ENCODE measurements at regions not wholly inside any gene's neighbourhood (a gene's known extent, or its start where the extent isn't known, plus 50 kb on each side); places are given as distances from the start of the nearest gene placed in this dataset.

- no peak overlapping the region for H3K9ac ChIP-seq
- no peak overlapping the region for H3K4me3 ChIP-seq (IDR thresholded peaks at IDR 0.05; ENCODE audit: insufficient read depth, low read depth, low read length)
- H4K20me1 ChIP-seq (ENCODE audit: insufficient read depth) = no peaks in the 10 kb centered on the region
- no peaks in the 10 kb centered on the region for H3K27me3 ChIP-seq (ENCODE audit: insufficient read depth, low read depth)
- H3K36me3 ChIP-seq (ENCODE audit: insufficient read depth) = no peaks in the 10 kb centered on the region
- H3K4me1 ChIP-seq (ENCODE audit: low read depth, poor library complexity, severe bottlenecking) = no peaks in the 10 kb centered on the region
- H3K27ac ChIP-seq = no peak overlapping the region
- no peak for TF ChIP-seq CTCF (conservative IDR thresholded peaks at IDR 0.05; ENCODE audit: low read depth, low read length)
- no peaks in the 10 kb centered on the region for H3K79me2 ChIP-seq (ENCODE audit: insufficient read depth, low read depth)
- H3K4me2 ChIP-seq = no peak overlapping the region
- no peak overlapping the region for H2AFZ ChIP-seq (ENCODE audit: low read depth)
Measured at GRCh38 chr2:71952572-71953188, 195.0 kb downstream of the CYP26B1 start.

GRCh38 chr2:71951718-71952404 lies 195.8 kb downstream of the CYP26B1 start:
- Histone ChIP-seq H3K4me3 (IDR thresholded peaks at IDR 0.05; ENCODE audit: insufficient read depth, low read depth, low read length) (no peak overlapping the region), H3K4me1 (ENCODE audit: low read depth, poor library complexity, severe bottlenecking) (no peaks in the 10 kb centered on the region), H3K9ac (no peak overlapping the region), H3K27ac (no peak overlapping the region), H4K20me1 (ENCODE audit: insufficient read depth) (no peaks in the 10 kb centered on the region), H2AFZ (ENCODE audit: low read depth) (no peak overlapping the region), H3K79me2 (ENCODE audit: insufficient read depth, low read depth) (no peaks in the 10 kb centered on the region), H3K27me3 (ENCODE audit: insufficient read depth, low read depth) (no peaks in the 10 kb centered on the region), H3K36me3 (ENCODE audit: insufficient read depth) (no peaks in the 10 kb centered on the region), H3K4me2 (no peak overlapping the region)
- no peak for TF ChIP-seq CTCF (conservative IDR thresholded peaks at IDR 0.05; ENCODE audit: low read depth, low read length)

- Histone ChIP-seq H3K9ac (no peak overlapping the region), H4K20me1 (ENCODE audit: insufficient read depth) (no peaks in the 10 kb centered on the region), H3K4me3 (IDR thresholded peaks at IDR 0.05; ENCODE audit: insufficient read depth, low read depth, low read length) (no peak overlapping the region), H3K27ac (no peak overlapping the region), H3K4me2 (no peak overlapping the region), H3K79me2 (ENCODE audit: insufficient read depth, low read depth) (no peaks in the 10 kb centered on the region), H3K27me3 (ENCODE audit: insufficient read depth, low read depth) (no peaks in the 10 kb centered on the region), H3K36me3 (ENCODE audit: insufficient read depth) (no peaks in the 10 kb centered on the region), H3K4me1 (ENCODE audit: low read depth, poor library complexity, severe bottlenecking) (no peaks in the 10 kb centered on the region), H2AFZ (ENCODE audit: low read depth) (no peak overlapping the region)
- TF ChIP-seq CTCF (conservative IDR thresholded peaks at IDR 0.05; ENCODE audit: low read depth, low read length) = no peak
Measured at GRCh38 chr2:71951083-71951468, 196.6 kb downstream of the CYP26B1 start.

GRCh38 chr2:71950256-71951082 lies 197.2 kb downstream of the CYP26B1 start:
- no peak overlapping the region for H3K27ac ChIP-seq
- no peak overlapping the region for H2AFZ ChIP-seq (ENCODE audit: low read depth)
- H3K27me3 ChIP-seq (ENCODE audit: insufficient read depth, low read depth) = no peaks in the 10 kb centered on the region
- no peak for TF ChIP-seq CTCF (conservative IDR thresholded peaks at IDR 0.05; ENCODE audit: low read depth, low read length)
- H3K4me1 ChIP-seq (ENCODE audit: low read depth, poor library complexity, severe bottlenecking) = no peaks in the 10 kb centered on the region
- H4K20me1 ChIP-seq (ENCODE audit: insufficient read depth) = no peaks in the 10 kb centered on the region
- no peak overlapping the region for H3K9ac ChIP-seq
- no peaks in the 10 kb centered on the region for H3K36me3 ChIP-seq (ENCODE audit: insufficient read depth)
- no peak overlapping the region for H3K4me2 ChIP-seq
- no peak overlapping the region for H3K4me3 ChIP-seq (IDR thresholded peaks at IDR 0.05; ENCODE audit: insufficient read depth, low read depth, low read length)
- H3K79me2 ChIP-seq (ENCODE audit: insufficient read depth, low read depth) = no peaks in the 10 kb centered on the region
